PC-3 (cell line): ENCODE measurements at regions not wholly inside any gene's neighbourhood (a gene's known extent, or its start where the extent isn't known, plus 50 kb on each side); places are given as distances from the start of the nearest gene placed in this dataset.

Experiments
- ATAC-seq: fragments of 200-7000 bp; cut with Tn5 transposase; 2 replicates; pipeline ENCODE4 v1.9.1; 2020; ENCODE audit warnings: mild to moderate bottlenecking, moderate library complexity
- BruUV-seq: library from RNA; stranded (reverse); fragments of 400-500 nt; replicated peaks from 2 replicates; lab custom pipeline; 2021; lab: Mats Ljungman, UMichigan
- CTCF ChIA-PET: fragments of 300-600 bp; sonication (Branson Sonifier 250); formaldehyde crosslinking; loops from one replicate; lab custom pipeline; 2022; ENCODE audit warnings: antibody characterized with exemption; lab: Charles Lee
- POLR2A ChIA-PET: fragments of 300-600 bp; sonication (Branson Sonifier 250); formaldehyde crosslinking; loops from one replicate; lab custom pipeline; 2022; ENCODE audit warnings: antibody characterized with exemption; ENCODE audit not compliant: unreplicated experiment; lab: Charles Lee
- DNase-seq: peaks from one replicate; pipeline ENCODE4 v3.0.0-alpha.2; 2015
- H2AFZ ChIP-seq: fragments of 300-600 bp; sonication (generic); 2 replicates; pipeline ENCODE4 v1.6.0; 2016; ENCODE audit warnings: antibody characterized with exemption, low read length
- H3F3A ChIP-seq: fragments of 300-600 bp; sonication (generic); one replicate; pipeline ENCODE4 v1.6.0; 2017; ENCODE audit warnings: antibody characterized with exemption, low read length, control low read depth, mild to moderate bottlenecking; ENCODE audit not compliant: unreplicated experiment
- H3K27ac ChIP-seq: fragments of 300-600 bp; sonication (generic); 2 replicates; pipeline ENCODE4 v1.5.1; 2016; ENCODE audit warnings: mild to moderate bottlenecking, low read length
- H3K27me3 ChIP-seq: fragments of 300-600 bp; sonication (generic); 2 replicates; pipeline ENCODE4 v1.6.1; 2016; ENCODE audit warnings: low read length, mixed read lengths
- H3K36me3 ChIP-seq: fragments of 300-600 bp; sonication (generic); 2 replicates; pipeline ENCODE4 v1.6.1; 2016; ENCODE audit warnings: low read depth, mixed run types, low read length, mixed read lengths
- H3K4me1 ChIP-seq: fragments of 300-600 bp; sonication (generic); 2 replicates; pipeline ENCODE4 v1.5.1; 2016; ENCODE audit warnings: low read length; ENCODE audit not compliant: insufficient read depth
- H3K4me2 ChIP-seq: fragments of 300-600 bp; sonication (generic); 2 replicates; pipeline ENCODE4 v1.6.0; 2016; ENCODE audit warnings: low read length
- H3K4me3 ChIP-seq: fragments of 300-600 bp; sonication (generic); 2 replicates; pipeline ENCODE4 v1.5.1; 2016; ENCODE audit warnings: mild to moderate bottlenecking, low read length, mixed read lengths
- H3K79me2 ChIP-seq: fragments of 300-600 bp; sonication (generic); 2 replicates; pipeline ENCODE4 v1.6.1; 2017; ENCODE audit warnings: low read length, mixed read lengths
- H3K9ac ChIP-seq: fragments of 300-600 bp; sonication (generic); 2 replicates; pipeline ENCODE4 v1.6.0; 2016; ENCODE audit warnings: mild to moderate bottlenecking, low read length
- H3K9me2 ChIP-seq: fragments of 300-600 bp; sonication (generic); replicated peaks from 2 replicates; pipeline ENCODE4 v1.6.1; 2016; ENCODE audit warnings: mixed run types, low read length, mixed read lengths
- H3K9me3 ChIP-seq: fragments of 300-600 bp; sonication (generic); 2 replicates; pipeline ENCODE4 v1.6.1; 2016; ENCODE audit warnings: low read length, mixed read lengths
- H4K20me1 ChIP-seq: fragments of 300-600 bp; sonication (generic); 2 replicates; pipeline ENCODE4 v1.6.1; 2016; ENCODE audit warnings: low read length, mixed read lengths
- CTCF ChIP-seq: fragments of 300-600 bp; sonication (generic); conservative IDR thresholded peaks from 2 replicates; pipeline ENCODE4 v1.5.1; 2017; ENCODE audit warnings: antibody characterized with exemption, low read depth, mild to moderate bottlenecking, low read length
- EZH2 ChIP-seq: fragments of 300-600 bp; sonication (generic); IDR thresholded peaks from one replicate; pipeline ENCODE4 v1.6.1; 2017; ENCODE audit warnings: antibody characterized with exemption, mild to moderate bottlenecking, low read length; ENCODE audit not compliant: unreplicated experiment
- EZH2phosphoT487 ChIP-seq: fragments of 300-600 bp; sonication (generic); IDR thresholded peaks from 2 replicates; pipeline ENCODE4 v1.6.1; 2018; ENCODE audit warnings: mild to moderate bottlenecking, antibody characterized with exemption, low read length, borderline replicate concordance
- intact Hi-C: fragments of 100-400 bp; cut with micrococcal nuclease; formaldehyde crosslinking; loops from 2 replicates; pipeline ENCODE4 v1.9.0; 2023

- Histone ChIP-seq H3K36me3 (no peaks in the 10 kb centered on the region), H3F3A (no peaks in the 10 kb centered on the region), H3K9me2 (no peaks in the 10 kb centered on the region), H3K27me3 (no peaks in the 10 kb centered on the region), H3K4me3 (no peak overlapping the region), H2AFZ (no peak overlapping the region), H3K9ac (no peak overlapping the region), H4K20me1 (no peaks in the 10 kb centered on the region), H3K4me1 (no peaks in the 10 kb centered on the region), H3K4me2 (no peak overlapping the region), H3K27ac (no peak overlapping the region), H3K9me3 (no peaks in the 10 kb centered on the region), H3K79me2 (no peaks in the 10 kb centered on the region)
- CTCF ChIA-PET: no interaction called here
- intact Hi-C loops: no loop called here
- TF ChIP-seq EZH2phosphoT487 (no peak), EZH2 (no peak), CTCF (no peak)
- POLR2A ChIA-PET: no interaction called here
- DNase-seq (no peak), ATAC-seq (no peak)
- BruUV-seq: no TSS peak
These were observed 153.4 kb downstream of the TMEM114 start for GRCh38 chr16:8436931-8437330.

GRCh38 chr16:8431783-8432182 is 158.5 kb downstream of the TMEM114 start:
- no peaks in the 10 kb centered on the region for H3F3A ChIP-seq
- ChIA-PET CTCF (no interaction called here), POLR2A (no interaction called here)
- H3K4me1 ChIP-seq: no peaks in the 10 kb centered on the region
- no peaks in the 10 kb centered on the region for H3K79me2 ChIP-seq
- H3K27me3 ChIP-seq: no peaks in the 10 kb centered on the region
- H4K20me1 ChIP-seq: no peaks in the 10 kb centered on the region
- no peak overlapping the region for H3K4me3 ChIP-seq
- no peak overlapping the region for H3K9ac ChIP-seq
- H2AFZ ChIP-seq: no peak overlapping the region
- DNase-seq: no peak
- no peaks in the 10 kb centered on the region for H3K9me3 ChIP-seq
- no peak for TF ChIP-seq EZH2phosphoT487
- TF ChIP-seq CTCF: no peak
- no peak for TF ChIP-seq EZH2
- no peaks in the 10 kb centered on the region for H3K9me2 ChIP-seq
- H3K36me3 ChIP-seq: no peaks in the 10 kb centered on the region
- no peak overlapping the region for H3K27ac ChIP-seq
- BruUV-seq: no TSS peak
- ATAC-seq: no peak
- intact Hi-C loops: no loop called here
- no peak overlapping the region for H3K4me2 ChIP-seq

GRCh38 chr16:8430401-8430800 is 159.9 kb downstream of the TMEM114 start:
- ChIA-PET CTCF (no interaction called here), POLR2A (no interaction called here)
- Histone ChIP-seq H3K79me2 (no peaks in the 10 kb centered on the region), H3K9me3 (no peaks in the 10 kb centered on the region), H3K4me1 (no peaks in the 10 kb centered on the region), H3K36me3 (no peaks in the 10 kb centered on the region), H3K4me3 (no peak overlapping the region), H3K9ac (no peak overlapping the region), H4K20me1 (no peaks in the 10 kb centered on the region), H3K27ac (no peak overlapping the region), H3K4me2 (no peak overlapping the region), H3F3A (no peaks in the 10 kb centered on the region), H3K9me2 (no peaks in the 10 kb centered on the region), H2AFZ (no peak overlapping the region), H3K27me3 (no peaks in the 10 kb centered on the region)
- intact Hi-C loops: no loop called here
- no peak for DNase-seq
- TF ChIP-seq EZH2: no peak
- no peak for TF ChIP-seq CTCF
- no peak for TF ChIP-seq EZH2phosphoT487
- ATAC-seq: no peak
- no TSS peak for BruUV-seq
